HEK293T (cell line): ENCODE measurements at regions not wholly inside any gene's neighbourhood (a gene's known extent, or its start where the extent isn't known, plus 50 kb on each side); places are given as distances from the start of the nearest gene placed in this dataset.

Experiments
- BHLHE40 ChIP-seq: fragments of 450-650 bp; IDR thresholded peaks from 2 replicates; pipeline ENCODE4 v1.6.1; 2016; ENCODE audit warnings: mild to moderate bottlenecking, moderate library complexity, borderline replicate concordance
- CTBP1 ChIP-seq: fragments of 450-650 bp; IDR thresholded peaks from 2 replicates; pipeline ENCODE4 v1.6.1; 2016; ENCODE audit warnings: borderline replicate concordance
- FOXK2 ChIP-seq: fragments of 450-650 bp; IDR thresholded peaks from 2 replicates; pipeline ENCODE4 v1.6.1; 2016; ENCODE audit warnings: mild to moderate bottlenecking
- LEF1 ChIP-seq: fragments of 450-650 bp; IDR thresholded peaks from 2 replicates; pipeline ENCODE4 v1.6.1; 2017; ENCODE audit warnings: mild to moderate bottlenecking, borderline replicate concordance
- NFRKB ChIP-seq: fragments of 450-650 bp; IDR thresholded peaks from 2 replicates; pipeline ENCODE4 v1.6.1; 2016; ENCODE audit warnings: mild to moderate bottlenecking, moderate library complexity
- TARDBP ChIP-seq: fragments of 450-650 bp; IDR thresholded peaks from 2 replicates; pipeline ENCODE4 v1.6.1; 2016
- ZNF384 ChIP-seq: fragments of 450-650 bp; IDR thresholded peaks from 2 replicates; pipeline ENCODE4 v1.6.1; 2016

- no peak for TF ChIP-seq ZNF384
- TF ChIP-seq FOXK2, result no peak
- no peak for TF ChIP-seq NFRKB
- TF ChIP-seq LEF1, result no peak
- no peak for TF ChIP-seq BHLHE40
- no peak for TF ChIP-seq TARDBP
- TF ChIP-seq CTBP1, result no peak
Measured at GRCh38 chr2:234687718-234688475, 191.0 kb upstream of the ARL4C start.
